K562 (cell line): ENCODE measurements at regions not wholly inside any gene's neighbourhood (a gene's known extent, or its start where the extent isn't known, plus 50 kb on each side); places are given as distances from the start of the nearest gene placed in this dataset.

Source experiments
- ATF4 ChIP-seq: fragments of 450-650 bp; formaldehyde crosslinking; IDR thresholded peaks from 2 replicates; pipeline ENCODE4 v1.4.0; 2022; ENCODE audit warnings: mild to moderate bottlenecking, moderate library complexity
- BHLHE40 ChIP-seq: IDR thresholded peaks from 2 replicates; pipeline ENCODE4 v1.6.1; 2011; ENCODE audit warnings: low read length, improper control_type of control experiment
- CEBPB ChIP-seq: fragments of 450-650 bp; IDR thresholded peaks from 2 replicates; pipeline ENCODE4 v1.6.1; 2016; ENCODE audit warnings: missing genetic modification characterization, missing compliant biosample characterization
- CHD1 ChIP-seq: fragments of 200-600 bp; sonication (generic); IDR thresholded peaks from one replicate; pipeline ENCODE4 v1.6.1; 2012; ENCODE audit warnings: mild to moderate bottlenecking, moderate library complexity, low read length, inconsistent platforms
- DNMT1 ChIP-seq: fragments of 450-650 bp; IDR thresholded peaks from 2 replicates; pipeline ENCODE4 v1.6.1; 2016; ENCODE audit warnings: antibody characterized with exemption, mild to moderate bottlenecking
- E2F6 ChIP-seq, 2 experiments: IDR thresholded peaks; 2 replicates each; pipeline ENCODE4 v1.6.1; 2011; ENCODE audit warnings: borderline replicate concordance in 1 of 2, control low read depth in 1 of 2, low read depth in 1 of 2, low read length in 1 of 2, mild to moderate bottlenecking in 1 of 2, mixed read lengths in 1 of 2, moderate library complexity in 1 of 2; ENCODE audit not compliant: insufficient read depth in 1 of 2, insufficient read length in 1 of 2, poor library complexity in 1 of 2, severe bottlenecking in 1 of 2; ENCODE audit errors: extremely low read depth in 1 of 2
- GABPA ChIP-seq: fragments of 200-800 bp; sonication (Bioruptor generic); conservative IDR thresholded peaks from 2 replicates; pipeline ENCODE4 v1.6.1; 2016; ENCODE audit warnings: low read depth, missing genetic modification characterization, missing compliant biosample characterization
- GTF2F1 ChIP-seq: IDR thresholded peaks from 2 replicates; pipeline ENCODE4 v1.6.1; 2011; ENCODE audit warnings: low read depth, low read length, improper control_type of control experiment
- HMGN3 ChIP-seq: IDR thresholded peaks from 2 replicates; pipeline ENCODE4 v1.6.1; 2011; ENCODE audit warnings: borderline replicate concordance, low read depth, mild to moderate bottlenecking, mixed read lengths, low read length; ENCODE audit not compliant: insufficient read length; ENCODE audit errors: extremely low read depth
- HNRNPUL1 ChIP-seq: fragments of 200-400 bp; formaldehyde crosslinking; IDR thresholded peaks from 2 replicates; pipeline ENCODE4 v1.6.1; 2017; ENCODE audit warnings: low read length
- IRF9 ChIP-seq: fragments of 450-650 bp; IDR thresholded peaks from 2 replicates; pipeline ENCODE4 v1.6.1; 2016; ENCODE audit warnings: missing biosample characterization, missing genetic modification characterization
- KDM5B ChIP-seq: fragments of 200-600 bp; sonication (generic); IDR thresholded peaks from 2 replicates; pipeline ENCODE4 v1.6.1; 2012; ENCODE audit warnings: low read depth, mild to moderate bottlenecking, moderate library complexity, low read length, control low read depth, inconsistent platforms; ENCODE audit not compliant: insufficient replicate concordance
- LCOR ChIP-seq: sonication (generic); formaldehyde crosslinking; IDR thresholded peaks from 2 replicates; pipeline ENCODE4 v1.8.0; 2022; ENCODE audit warnings: mild to moderate bottlenecking, missing genetic modification reagents
- NFIC ChIP-seq: fragments of 450-650 bp; IDR thresholded peaks from 2 replicates; pipeline ENCODE4 v1.6.1; 2017; ENCODE audit warnings: mild to moderate bottlenecking, inconsistent platforms
- PHB ChIP-seq: fragments of 250-450 bp; sonication (Bioruptor Pico); IDR thresholded peaks from 2 replicates; pipeline ENCODE4 v1.5.0; 2021
- RBM15 ChIP-seq: fragments of 200-400 bp; formaldehyde crosslinking; IDR thresholded peaks from 2 replicates; pipeline ENCODE4 v1.6.1; 2018; ENCODE audit warnings: mild to moderate bottlenecking, low read length, moderate library complexity; ENCODE audit not compliant: insufficient read depth
- SMARCE1 ChIP-seq: fragments of 450-650 bp; IDR thresholded peaks from 2 replicates; pipeline ENCODE4 v1.7.1; 2016; ENCODE audit warnings: mild to moderate bottlenecking
- SRSF9 ChIP-seq: fragments of 200-400 bp; formaldehyde crosslinking; IDR thresholded peaks from 2 replicates; pipeline ENCODE4 v1.6.1; 2017; ENCODE audit warnings: low read depth, low read length, borderline replicate concordance
- ZC3H11A ChIP-seq: IDR thresholded peaks from 2 replicates; pipeline ENCODE4 v1.6.1; 2012; ENCODE audit warnings: low read depth, low read length, improper control_type of control experiment
- ZNF134 ChIP-seq: fragments of 250-450 bp; sonication (Bioruptor Pico); conservative IDR thresholded peaks from 2 replicates; pipeline ENCODE4 v1.4.0; 2020
- ZNF518B ChIP-seq: fragments of 250-450 bp; sonication (Bioruptor Pico); IDR thresholded peaks from 2 replicates; pipeline ENCODE4 v1.5.0; 2021; ENCODE audit warnings: mild to moderate bottlenecking, moderate library complexity

GRCh38 chr16:31713071-31713944, 160.3 kb upstream of the ZNF267 start (continued):
- TF ChIP-seq ZC3H11A, result no peak
- 0 out of 2 replicates have a peak, but pooled peaks have one; percentile 40 for TF ChIP-seq GTF2F1
- no peak for TF ChIP-seq SRSF9
- no peak for TF ChIP-seq BHLHE40
- peak; percentile 9 for TF ChIP-seq ATF4 (CRISPR knock-in tag)
- peak; percentile 93 for TF ChIP-seq CHD1
- peak; percentile 71 for TF ChIP-seq GABPA (tag)
- TF ChIP-seq HMGN3, result peak; percentile 28
- TF ChIP-seq ZNF134 (CRISPR knock-in tag), result no peak
- no peak for TF ChIP-seq DNMT1
- TF ChIP-seq SMARCE1, result 0 out of 2 replicates have a peak, but pooled peaks have one; percentile 29
- TF ChIP-seq PHB, result peak; percentile 87; the same call in 1 of the 2 replicates
- 0 out of 2 replicates have a peak, but pooled peaks have one; percentile 28 for TF ChIP-seq NFIC
- 0 out of 2 replicates have a peak, but pooled peaks have one; percentile 53 for TF ChIP-seq LCOR (CRISPR knock-in tag)
- TF ChIP-seq IRF9, result no peak
- TF ChIP-seq HNRNPUL1, result no peak
- peak in 1 of 2 experiments; percentile 11 for TF ChIP-seq E2F6 (IDR thresholded peaks at IDR 0.05; ENCODE audit: borderline replicate concordance in 1 of 2, extremely low read depth in 1 of 2, insufficient read depth in 1 of 2, insufficient read length in 1 of 2, low read depth in 1 of 2, low read length in 1 of 2, poor library complexity in 1 of 2, severe bottlenecking in 1 of 2)
- no peak for TF ChIP-seq RBM15
- no peak for TF ChIP-seq CEBPB (tag)
- no peak for TF ChIP-seq ZNF518B (CRISPR knock-in tag)
- peak; percentile 96 for TF ChIP-seq KDM5B
